DMS53 treated with DMSO at 0.1 percent for 48 hours (cell line): ENCODE measurements at regions not wholly inside any gene's neighbourhood (a gene's known extent, or its start where the extent isn't known, plus 50 kb on each side); places are given as distances from the start of the nearest gene placed in this dataset.
A peak's percentile ranks its signal among the peaks of the same experiment; 100 is the strongest.
"Not testable (repeated sequence)": the region's sequence is repeated elsewhere in the genome, so short reads cannot be mapped to it uniquely, and the experiment has no call there.

Experiments used
- DNase-seq: peaks from one replicate; lab custom pipeline; 2025; ENCODE audit not compliant: unreplicated experiment; lab: John Stamatoyannopoulos, UW

GRCh38 chr11:15686259-15686658, 571.5 kb downstream of the INSC start:
- not testable (repeated sequence) for DNase-seq

GRCh38 chr11:15687342-15687741, 572.6 kb downstream of the INSC start:
- DNase-seq: no peak

GRCh38 chr11:15688351-15688792, 573.6 kb downstream of the INSC start:
- no peak for DNase-seq

DNA sequence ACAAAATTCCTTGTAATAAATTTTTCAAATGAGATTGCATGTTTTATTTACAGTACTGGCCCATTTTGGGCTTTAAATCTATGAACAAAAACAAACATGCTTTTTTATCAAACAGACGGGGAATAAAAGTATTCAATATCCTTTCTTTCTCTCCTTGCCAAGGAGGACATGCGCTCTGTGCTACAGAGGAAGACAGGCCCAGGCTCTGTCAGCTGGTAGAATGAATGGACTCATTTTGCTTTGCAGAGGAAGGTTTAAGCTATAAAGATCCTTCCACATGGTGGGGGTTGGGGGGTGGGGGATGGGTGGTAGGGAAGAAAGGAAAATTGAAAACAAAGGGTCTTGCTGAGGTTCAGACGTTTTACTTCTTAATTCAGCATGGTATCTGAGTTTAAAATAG, 575.6 kb downstream of the INSC start:
- no peak for DNase-seq

DNA sequence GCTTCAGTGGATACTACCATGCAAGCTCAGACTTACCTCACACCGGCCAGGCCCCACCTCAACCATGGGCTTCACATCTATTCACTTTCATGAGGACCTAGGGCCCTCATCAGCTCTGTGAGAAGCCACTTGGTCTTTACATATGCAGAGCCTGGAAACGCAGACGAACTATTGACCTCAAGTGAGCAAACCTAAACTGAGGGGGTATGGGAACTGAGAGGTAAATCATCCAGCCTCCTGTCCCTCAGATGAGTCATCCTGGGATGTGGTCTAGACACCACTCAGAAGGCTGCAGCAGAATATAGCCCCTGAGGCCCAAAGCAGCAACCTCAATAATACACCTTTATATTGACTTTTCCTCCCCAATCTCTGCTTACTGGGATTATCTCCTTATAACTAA, 578.0 kb downstream of the INSC start:
- DNase-seq: peak; percentile 34

DNA sequence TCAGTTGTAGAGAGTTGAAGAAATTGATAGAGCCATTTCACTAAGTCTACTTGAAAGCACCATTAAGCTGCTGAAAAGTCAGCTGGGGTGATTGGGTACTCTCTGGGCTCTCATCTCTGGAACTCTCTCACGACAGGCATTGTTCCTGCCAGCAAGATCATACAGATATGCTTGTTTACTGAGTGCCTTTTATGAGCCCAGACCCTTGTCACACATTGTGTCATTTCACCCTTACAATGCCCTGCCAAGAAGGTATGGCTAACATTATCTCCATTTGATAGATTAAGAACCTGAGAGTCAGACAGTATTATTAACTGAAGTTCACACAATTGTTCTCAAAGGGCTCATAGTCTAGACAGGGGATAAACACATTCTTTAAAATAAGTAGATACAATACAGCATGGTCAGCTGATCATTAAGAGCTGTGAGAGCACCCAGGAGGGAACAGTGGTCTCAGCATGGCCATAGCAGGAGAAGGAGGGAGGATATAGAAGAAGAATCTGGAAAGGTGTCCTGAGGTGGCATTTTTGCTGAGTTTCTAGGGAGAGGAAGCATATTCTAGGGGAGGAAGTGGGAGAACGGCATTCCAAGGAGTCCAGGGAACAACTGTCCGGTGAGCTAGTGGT, 580.5 kb downstream of the INSC start:
- DNase-seq: no peak

DNA sequence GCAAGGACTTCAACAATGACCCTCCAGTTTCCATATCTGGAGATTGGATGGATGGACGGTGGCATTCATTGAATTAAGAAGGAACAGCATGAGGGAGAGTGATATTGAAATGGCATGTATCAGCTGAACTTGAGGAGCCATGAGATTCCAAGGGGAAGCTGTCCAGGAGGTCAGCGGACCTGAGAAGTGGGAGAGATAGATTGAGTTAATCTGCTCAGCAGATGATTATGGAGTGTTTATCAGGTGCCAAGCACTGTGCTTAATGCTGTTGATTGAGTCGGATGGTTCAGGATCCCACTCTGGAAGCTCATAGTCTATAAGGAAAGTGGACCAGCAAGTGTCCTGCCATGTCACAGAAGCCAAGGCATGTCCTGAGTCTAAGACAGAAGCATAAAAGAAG, 581.3 kb downstream of the INSC start:
- no peak for DNase-seq

DNA sequence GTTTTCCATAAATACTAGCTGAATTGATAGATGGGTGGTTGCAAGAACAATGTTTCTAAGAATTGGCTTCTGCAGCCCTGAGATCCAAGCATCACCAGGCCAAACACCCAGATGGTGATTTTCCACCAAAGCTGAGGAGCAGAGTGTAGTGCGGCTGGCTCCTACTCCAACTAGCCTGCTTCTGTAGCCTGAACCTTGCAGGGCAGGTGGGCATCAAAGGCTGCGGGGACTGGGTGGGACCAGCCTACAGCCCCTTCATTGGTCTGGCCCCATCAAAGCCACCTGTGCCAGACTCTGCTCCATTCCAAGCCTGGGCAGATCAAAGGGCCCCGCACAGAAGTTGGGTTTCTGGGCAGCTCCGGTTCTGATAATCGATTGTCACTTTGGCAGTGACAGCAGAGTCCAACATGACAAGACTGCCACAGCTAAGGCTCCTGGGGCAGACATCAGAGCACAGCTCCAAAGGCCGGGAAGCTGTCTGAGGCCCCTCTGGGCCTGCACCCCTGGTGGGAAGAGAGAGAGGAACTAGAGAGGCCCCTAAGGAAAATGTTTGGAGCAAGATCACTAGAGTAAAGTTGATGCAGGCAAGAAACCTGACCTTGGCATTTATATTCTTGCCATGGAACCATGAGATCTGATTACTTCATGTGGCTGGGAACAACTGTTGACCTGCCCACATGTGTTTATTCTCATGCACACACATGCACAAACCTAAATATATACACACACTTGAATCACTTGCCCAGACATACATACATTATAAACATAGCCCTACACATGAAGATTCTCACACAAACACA, 582.9 kb downstream of the INSC start:
- DNase-seq: no peak

GRCh38 chr11:15698855-15699254, 584.1 kb downstream of the INSC start:
- no peak for DNase-seq

- DNase-seq: no peak
Observed at GRCh38 chr11:15699978-15700377, 585.3 kb downstream of the INSC start.

GRCh38 chr11:15700456-15700855, 585.7 kb downstream of the INSC start:
- DNase-seq: no peak

DNA sequence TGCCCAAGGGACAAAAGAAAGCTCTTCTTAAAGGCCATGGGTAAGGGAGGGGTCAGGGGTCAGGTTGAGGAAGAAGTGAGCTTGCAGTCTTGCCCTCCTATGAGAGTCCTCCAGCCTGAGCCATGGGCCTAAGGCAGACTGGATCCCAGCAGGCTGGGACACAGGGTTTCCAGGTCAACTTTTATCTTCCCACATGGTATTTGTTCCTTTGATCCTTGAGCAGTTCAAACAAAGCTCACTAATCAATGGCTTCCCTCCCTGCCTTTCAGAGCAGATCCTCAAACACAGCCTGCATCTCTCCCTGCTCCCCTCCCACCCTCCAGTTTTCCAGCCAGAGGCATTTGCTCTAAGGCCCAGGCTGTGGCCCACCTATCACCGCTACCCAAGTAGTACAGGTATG, 589.3 kb downstream of the INSC start:
- DNase-seq: no peak

DNA sequence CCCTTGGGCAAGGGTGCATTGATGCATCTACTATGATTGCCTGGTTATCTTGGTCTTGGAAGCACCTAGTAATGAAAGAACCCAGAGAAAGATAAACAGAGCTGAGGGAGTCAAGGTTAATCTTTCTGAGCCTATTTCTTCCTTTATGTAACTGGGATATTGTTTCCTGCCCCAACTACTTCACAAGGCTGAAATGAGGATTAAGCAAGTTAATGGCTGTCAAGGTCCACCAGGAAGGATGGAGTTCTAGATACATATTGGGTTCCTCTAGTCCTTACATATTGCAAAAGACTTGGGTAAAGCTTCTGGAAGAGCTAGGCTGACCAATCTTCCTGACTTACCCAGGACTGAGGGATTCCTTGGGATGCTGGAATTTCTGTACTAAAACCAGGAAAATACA, 589.8 kb downstream of the INSC start:
- no peak for DNase-seq

- DNase-seq: no peak
Observed at GRCh38 chr11:15705891-15706290, 591.2 kb downstream of the INSC start.

DNA sequence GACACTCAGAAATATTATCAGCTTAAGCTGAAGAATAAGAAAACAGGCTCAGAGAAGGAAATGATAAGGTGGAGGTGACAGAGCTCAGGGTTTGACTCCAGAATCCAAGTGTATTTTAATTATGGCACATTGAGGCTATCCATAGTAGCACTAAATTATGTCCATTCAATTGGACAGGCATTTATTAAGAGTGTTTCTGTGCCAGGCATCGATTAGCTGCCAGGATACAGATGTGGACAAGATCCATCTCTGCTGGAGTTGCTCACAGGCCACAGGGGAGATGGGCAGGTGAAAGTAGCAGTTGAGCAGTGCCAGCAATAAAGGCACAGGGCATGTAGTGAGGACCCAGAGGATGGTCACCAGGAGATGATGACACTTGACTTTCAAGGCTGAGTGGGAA, 592.5 kb downstream of the INSC start:
- DNase-seq: no peak

DNA sequence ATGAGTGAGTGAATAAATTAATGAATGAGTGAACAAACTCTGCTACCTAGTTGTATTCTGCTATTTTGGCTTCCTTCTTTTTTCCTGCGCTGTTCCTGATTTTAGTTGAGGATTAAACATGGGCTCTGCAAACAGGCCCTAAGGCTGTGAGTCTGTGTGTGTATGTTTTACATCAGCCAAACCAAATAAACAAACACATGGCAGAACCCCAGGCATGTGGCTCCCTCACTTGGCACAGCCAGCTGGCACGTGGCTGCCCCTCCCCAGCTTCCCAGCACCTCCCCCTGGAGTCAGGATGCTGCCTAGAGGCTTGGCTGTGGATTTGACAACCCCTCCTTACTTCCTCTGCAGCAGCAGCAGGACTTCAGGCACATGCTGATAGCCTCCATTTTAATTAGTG, 593.2 kb downstream of the INSC start:
- DNase-seq: peak; percentile 75

GRCh38 chr11:15710580-15711275, 596.0 kb downstream of the INSC start:
- no peak for DNase-seq

- DNase-seq: no peak
Observed at GRCh38 chr11:15711311-15711710, 596.6 kb downstream of the INSC start.

- peak; percentile 95 for DNase-seq
Observed at GRCh38 chr11:15714641-15715399, 600.1 kb downstream of the INSC start.

DNA sequence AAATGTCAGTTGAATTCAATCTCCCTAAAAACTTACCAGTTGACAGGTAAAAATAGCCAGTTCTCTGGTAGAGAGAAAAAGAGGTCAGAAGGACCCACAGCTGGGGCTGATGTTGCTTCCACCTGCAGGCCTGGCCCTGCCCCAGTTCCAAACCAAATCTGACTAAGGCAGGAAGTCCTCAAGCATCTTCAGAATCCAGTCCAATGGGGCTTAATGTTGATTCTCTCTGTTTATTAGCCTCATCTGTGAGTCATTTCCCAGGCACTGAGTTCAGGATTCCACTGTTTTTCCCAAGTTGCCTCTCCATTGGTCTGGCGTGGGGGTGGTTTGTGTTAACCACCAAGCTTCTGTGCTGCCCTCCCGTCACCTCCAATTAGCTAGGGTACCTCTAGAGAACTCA, 601.8 kb downstream of the INSC start:
- peak; percentile 86 for DNase-seq

GRCh38 chr11:15720460-15720859, 605.7 kb downstream of the INSC start:
- peak; percentile 87 for DNase-seq
